ENCODE measurements at regions not wholly inside any gene's neighbourhood (a gene's known extent, or its start where the extent isn't known, plus 50 kb on each side); places are given as distances from the start of the nearest gene placed in this dataset.

GRCh38 chr17:79420318-79421243, 190.3 kb downstream of the RBFOX3 start:
- peak; percentile 52 to 93 (median 74) for ATAC-seq (replicated peaks in 6 of 8)
- in situ Hi-C loops (cut with MboI; ENCODE audit: low pct_unique_long_range_greater_than_20kb in 2 of 9, low sequenced_read_pairs in 9 of 9, unreplicated experiment in 9 of 9), result loop anchor here in 2 of 9 experiments (25.0 kb wide), 1 partner anchor 292 kb away; no protein-coding TSS in a partner anchor
- Histone ChIP-seq H3K4me1 (replicated peaks in 1 of 2) (peaks cover 0 to 12% of the 10 kb centered on the region in 2 donors), H3K4me3 (no peak overlapping the region), H3K27ac (no peak overlapping the region)
- WGBS, 10 experiments, result 0 to 49% (median 25%) methylated on average over 2 to 6 of the region's 19 CpGs; no CpG with 5 or more reads in 4 of the 10 experiments

DNA sequence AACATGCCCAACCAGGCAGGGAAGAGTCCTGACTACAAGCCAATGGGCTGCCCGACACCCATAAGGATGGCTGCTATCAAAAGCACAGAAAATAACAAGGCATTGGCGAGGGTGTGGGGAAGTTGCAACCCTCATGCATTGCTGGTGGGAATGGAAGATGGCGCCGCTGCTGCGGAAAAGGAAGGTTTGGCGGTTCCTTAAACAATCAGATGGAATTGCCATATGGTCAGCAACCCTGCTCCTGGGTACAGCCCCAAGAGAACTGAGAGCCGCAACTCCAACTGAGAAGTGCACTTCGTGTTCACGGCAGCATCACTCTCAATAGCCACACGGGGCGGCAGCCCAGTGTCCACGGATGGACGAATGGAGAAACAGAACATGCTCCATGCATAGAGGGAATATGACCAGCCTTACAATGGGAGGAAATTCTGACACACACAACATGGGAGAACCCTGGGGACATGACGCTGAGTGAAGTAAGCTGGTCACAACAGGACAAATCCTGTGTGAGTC, 193.3 kb downstream of the RBFOX3 start:
- Histone ChIP-seq H3K27ac (no peak overlapping the region), H3K4me3 (no peak overlapping the region), H3K4me1 (replicated peaks in 1 of 2) (peaks cover 3 to 18% of the 10 kb centered on the region in 2 donors)
- no peak for ATAC-seq (replicated peaks in 6 of 8)
- 57 to 89% (median 65%) methylated on average over 1 to 5 of the region's 14 CpGs; no CpG with 5 or more reads in 5 of the 10 experiments for WGBS, 10 experiments
- in situ Hi-C loops (cut with MboI; ENCODE audit: low pct_unique_long_range_greater_than_20kb in 2 of 9, low sequenced_read_pairs in 9 of 9, unreplicated experiment in 9 of 9), result loop anchor here in 2 of 9 experiments (25.0 kb wide), 1 partner anchor 295 kb away; no protein-coding TSS in a partner anchor

DNA sequence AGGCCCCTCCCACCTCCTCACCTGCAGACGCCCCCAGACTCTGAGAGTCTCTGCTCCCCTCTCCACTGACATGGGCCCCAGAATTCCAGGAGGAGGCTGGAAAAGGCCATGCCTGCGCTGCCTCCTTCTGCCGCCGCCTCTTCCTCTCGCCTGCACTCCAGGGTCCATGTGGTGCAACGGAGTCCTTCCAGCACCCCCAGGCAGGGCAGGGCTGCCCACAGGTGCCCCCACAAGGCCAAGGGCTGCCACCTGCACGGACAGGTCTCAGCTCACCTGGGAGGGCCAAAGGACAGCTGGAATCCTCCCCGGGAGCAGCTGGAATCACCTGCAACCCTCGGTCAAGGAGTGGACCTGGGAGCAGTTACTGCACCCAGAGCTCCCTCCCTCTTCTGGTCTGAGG, 194.9 kb downstream of the RBFOX3 start:
- in situ Hi-C loops (cut with MboI; ENCODE audit: low pct_unique_long_range_greater_than_20kb in 2 of 9, low sequenced_read_pairs in 9 of 9, unreplicated experiment in 9 of 9), result loop anchor here in 2 of 9 experiments (25.0 kb wide), 1 partner anchor 296 kb away; no protein-coding TSS in a partner anchor
- Histone ChIP-seq H3K4me3 (no peak overlapping the region), H3K27ac (no peak overlapping the region), H3K4me1 (replicated peaks in 1 of 2) (peaks cover 3 to 14% of the 10 kb centered on the region in 2 donors)
- 67% methylated on average over 1 of the region's 9 CpGs; no CpG with 5 or more reads in 9 of the 10 experiments for WGBS, 10 experiments
- no peak for ATAC-seq (replicated peaks in 6 of 8)

- no peak overlapping the region for H3K4me3 ChIP-seq
- 19 to 69% (median 40%) methylated on average over 1 to 3 of the region's 13 CpGs; no CpG with 5 or more reads in 7 of the 10 experiments for WGBS, 10 experiments
- H3K27ac ChIP-seq, result no peak overlapping the region
- H3K4me1 ChIP-seq (replicated peaks in 1 of 2), result peaks cover 3 to 9% of the 10 kb centered on the region in 2 donors
- in situ Hi-C loops (cut with MboI; ENCODE audit: low pct_unique_long_range_greater_than_20kb in 2 of 9, low sequenced_read_pairs in 9 of 9, unreplicated experiment in 9 of 9), result loop anchor here in 2 of 9 experiments (25.0 kb wide), 1 partner anchor 297 kb away; no protein-coding TSS in a partner anchor
- ATAC-seq (replicated peaks in 6 of 8), result no peak
Observed at GRCh38 chr17:79415365-79415764, 195.5 kb downstream of the RBFOX3 start.

DNA sequence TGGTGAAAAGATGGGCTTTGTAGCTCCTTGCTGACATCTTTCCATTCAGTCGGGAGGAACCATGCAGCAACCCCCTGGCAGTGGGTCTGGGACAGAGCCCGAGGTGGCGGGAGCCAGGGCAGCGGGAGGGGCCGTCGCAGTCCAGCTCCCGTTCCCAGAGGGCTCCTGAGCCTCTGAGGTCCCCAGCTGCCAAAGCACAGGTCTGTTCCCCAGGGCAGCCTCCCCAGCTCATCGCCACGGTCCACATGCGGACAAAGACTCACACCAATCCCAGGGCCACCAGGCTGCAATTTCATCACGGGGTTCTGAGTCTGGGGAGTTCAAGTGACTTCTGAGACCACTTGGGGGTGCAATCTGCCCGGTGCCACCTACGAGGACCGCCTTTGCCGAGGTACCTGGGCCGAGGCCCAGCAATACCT, 196.0 kb downstream of the RBFOX3 start:
- Histone ChIP-seq H3K27ac (no peak overlapping the region), H3K4me3 (no peak overlapping the region), H3K4me1 (replicated peaks in 1 of 2) (peaks cover 3 to 6% of the 10 kb centered on the region in 2 donors)
- 10 to 64% (median 50%) methylated on average over 2 to 7 of the region's 16 CpGs; no CpG with 5 or more reads in 5 of the 10 experiments for WGBS, 10 experiments
- ATAC-seq (replicated peaks in 6 of 8), result peak in 5 of 8 experiments; percentile 8 to 40 (median 11)
- in situ Hi-C loops (cut with MboI; ENCODE audit: low pct_unique_long_range_greater_than_20kb in 2 of 9, low sequenced_read_pairs in 9 of 9, unreplicated experiment in 9 of 9), result loop anchor here in 2 of 9 experiments (25.0 kb wide), 1 partner anchor 297 kb away; no protein-coding TSS in a partner anchor

DNA sequence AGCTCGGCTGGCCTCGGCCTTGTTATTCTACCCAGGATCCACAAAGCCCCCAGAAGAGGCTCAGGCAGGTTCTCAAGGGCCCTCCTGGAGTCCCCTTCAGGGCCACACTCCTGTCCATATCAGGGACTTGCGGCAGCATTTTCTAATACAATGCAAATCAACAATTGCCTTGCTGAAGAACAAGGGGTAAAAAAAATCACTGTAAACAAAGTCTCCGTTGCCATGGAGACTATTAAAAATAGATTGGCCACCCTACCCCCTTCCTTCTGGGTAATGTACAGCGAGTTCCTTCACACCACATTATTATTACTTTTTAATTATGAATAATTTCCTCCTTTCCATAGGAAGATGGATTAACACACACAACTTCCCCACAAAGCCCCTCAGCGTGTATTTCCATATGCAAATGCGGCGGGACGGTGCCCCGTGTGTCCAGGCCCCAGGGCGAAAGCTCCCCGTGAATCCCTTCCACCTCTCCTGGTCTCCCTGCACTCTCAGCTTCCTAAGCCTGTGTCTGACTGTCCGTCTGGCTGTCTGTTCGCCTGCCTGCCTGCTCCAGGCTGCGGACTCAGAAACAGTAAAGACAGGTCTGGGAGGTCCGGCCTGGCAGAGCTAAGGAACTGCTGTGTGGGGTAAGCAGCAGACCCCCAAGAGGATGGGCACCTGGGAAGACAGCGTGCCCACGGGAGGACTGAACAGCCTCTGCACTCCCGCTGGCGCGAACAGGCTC, 196.6 kb downstream of the RBFOX3 start:
- WGBS, 10 experiments, result 0 to 78% (median 47%) methylated on average over 1 to 17 of the region's 21 CpGs; no CpG with 5 or more reads in 1 of the 10 experiments
- H3K4me3 ChIP-seq, result no peak overlapping the region
- no peak overlapping the region for H3K27ac ChIP-seq
- H3K4me1 ChIP-seq (replicated peaks in 1 of 2), result peaks cover 3 to 6% of the 10 kb centered on the region in 2 donors
- in situ Hi-C loops (cut with MboI; ENCODE audit: low pct_unique_long_range_greater_than_20kb in 2 of 9, low sequenced_read_pairs in 9 of 9, unreplicated experiment in 9 of 9), result loop anchor here in 2 of 9 experiments (25.0 kb wide), 1 partner anchor 298 kb away; no protein-coding TSS in a partner anchor
- peak in 6 of 8 experiments; percentile 5 to 85 (median 18) for ATAC-seq (replicated peaks in 6 of 8)

DNA sequence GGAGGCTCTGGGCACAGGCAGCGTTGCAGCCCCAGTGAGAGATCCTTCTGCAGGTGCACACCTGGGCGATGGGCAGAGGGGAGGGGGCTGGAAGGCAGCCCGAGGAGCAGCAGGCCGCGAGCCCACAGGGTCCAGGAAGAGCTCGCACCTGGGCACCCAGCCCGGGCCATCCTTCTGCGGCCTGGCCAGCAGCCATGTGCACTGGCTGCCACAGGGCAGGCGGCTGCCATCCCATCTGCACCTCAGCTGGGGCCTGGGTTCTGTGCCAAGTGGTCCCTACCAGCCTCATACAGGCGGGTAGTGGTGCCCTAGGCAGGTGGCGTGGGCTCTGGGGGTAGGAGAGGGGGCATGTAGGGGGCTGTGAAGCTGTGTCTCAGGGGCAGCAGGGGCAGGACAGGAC, 197.2 kb downstream of the RBFOX3 start:
- Histone ChIP-seq H3K4me3 (no peak overlapping the region), H3K27ac (no peak overlapping the region), H3K4me1 (replicated peaks in 1 of 2) (peaks cover 3 to 6% of the 10 kb centered on the region in 2 donors)
- in situ Hi-C loops (cut with MboI; ENCODE audit: low pct_unique_long_range_greater_than_20kb in 2 of 9, low sequenced_read_pairs in 9 of 9, unreplicated experiment in 9 of 9), result loop anchor here in 2 of 9 experiments (25.0 kb wide), 1 partner anchor 299 kb away; no protein-coding TSS in a partner anchor
- WGBS, 10 experiments, result 0 to 100% (median 85%) methylated on average over 1 to 4 of the region's 11 CpGs; no CpG with 5 or more reads in 6 of the 10 experiments
- ATAC-seq (replicated peaks in 6 of 8), result peak in 5 of 8 experiments; percentile 8 to 29 (median 9)

- H3K27ac ChIP-seq, result no peak overlapping the region
- no peak overlapping the region for H3K4me3 ChIP-seq
- in situ Hi-C loops (cut with MboI; ENCODE audit: low pct_unique_long_range_greater_than_20kb in 2 of 9, low sequenced_read_pairs in 9 of 9, unreplicated experiment in 9 of 9), result loop anchor here in 2 of 9 experiments (25.0 kb wide), 1 partner anchor 299 kb away; no protein-coding TSS in a partner anchor
- 10 to 100% (median 77%) methylated on average over 1 to 3 of the region's 3 CpGs; no CpG with 5 or more reads in 2 of the 10 experiments for WGBS, 10 experiments
- no peak for ATAC-seq (replicated peaks in 6 of 8)
- H3K4me1 ChIP-seq (replicated peaks in 1 of 2), result peaks cover 3 to 6% of the 10 kb centered on the region in 2 donors
Observed at GRCh38 chr17:79412886-79413390, 197.9 kb downstream of the RBFOX3 start.

DNA sequence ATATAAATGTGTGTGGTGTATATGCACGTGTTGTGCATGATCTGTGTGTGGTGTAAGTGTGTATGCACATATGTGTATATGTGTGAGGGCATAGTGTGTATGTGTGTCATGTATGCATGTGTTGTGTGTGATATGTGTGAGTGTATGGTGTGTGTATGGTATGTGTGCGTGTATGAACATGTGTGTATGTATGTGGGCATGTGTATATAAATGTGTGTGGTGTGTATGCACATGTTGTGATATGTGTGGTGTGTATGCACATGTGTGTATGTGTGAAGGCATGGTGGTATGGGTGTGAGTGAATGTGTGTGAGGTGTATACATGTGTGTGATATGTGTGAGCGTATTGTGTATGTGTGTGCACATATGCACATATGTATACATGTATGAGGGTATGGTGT, 198.7 kb downstream of the RBFOX3 start:
- in situ Hi-C loops (cut with MboI; ENCODE audit: low pct_unique_long_range_greater_than_20kb in 2 of 9, low sequenced_read_pairs in 9 of 9, unreplicated experiment in 9 of 9), result loop anchor here in 2 of 9 experiments (25.0 kb wide), 1 partner anchor 300 kb away; no protein-coding TSS in a partner anchor
- WGBS, 10 experiments, result 0 to 100% (median 56%) methylated on average over 1 to 3 of the region's 3 CpGs; no CpG with 5 or more reads in 4 of the 10 experiments
- Histone ChIP-seq H3K27ac (no peak overlapping the region), H3K4me1 (replicated peaks in 1 of 2) (peaks cover 3 to 6% of the 10 kb centered on the region in 2 donors), H3K4me3 (no peak overlapping the region)
- ATAC-seq (replicated peaks in 6 of 8), result no peak

- Histone ChIP-seq H3K27ac (no peak overlapping the region), H3K4me1 (replicated peaks in 1 of 2) (peaks cover 3 to 6% of the 10 kb centered on the region in 2 donors), H3K4me3 (no peak overlapping the region)
- no peak for ATAC-seq (replicated peaks in 6 of 8)
- 0 to 67% (median 0%) methylated on average over 1 to 3 of the region's 8 CpGs; no CpG with 5 or more reads in 6 of the 10 experiments for WGBS, 10 experiments
- in situ Hi-C loops (cut with MboI; ENCODE audit: low pct_unique_long_range_greater_than_20kb in 2 of 9, low sequenced_read_pairs in 9 of 9, unreplicated experiment in 9 of 9), result loop anchor here in 2 of 9 experiments (25.0 kb wide), 1 partner anchor 301 kb away; no protein-coding TSS in a partner anchor
Observed at GRCh38 chr17:79411419-79411818, 199.4 kb downstream of the RBFOX3 start.

DNA sequence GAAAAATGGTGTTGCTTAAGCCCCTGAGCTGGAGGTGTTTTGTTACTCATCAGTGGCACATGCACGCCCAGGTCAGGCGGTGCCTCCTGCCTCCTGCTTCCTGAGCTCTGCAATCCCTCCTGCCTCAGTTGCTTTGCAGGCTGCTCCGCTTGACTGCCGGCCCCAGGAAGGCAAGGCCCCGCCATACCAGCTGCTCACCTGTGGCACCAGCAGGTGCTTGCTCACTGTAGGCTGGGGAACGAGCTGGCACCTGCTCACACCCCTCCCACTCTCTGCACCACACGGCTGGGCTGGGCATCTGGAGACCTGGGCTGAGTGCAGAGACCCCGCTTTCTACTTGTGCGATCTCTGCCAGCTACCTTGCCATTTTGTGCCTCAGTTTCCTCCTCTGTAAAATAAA, 200.2 kb downstream of the RBFOX3 start:
- H3K4me1 ChIP-seq (replicated peaks in 1 of 2), result peaks cover 3 to 6% of the 10 kb centered on the region in 2 donors
- no peak overlapping the region for H3K4me3 ChIP-seq
- no peak overlapping the region for H3K27ac ChIP-seq
- 30 to 88% (median 40%) methylated on average over 2 to 4 of the region's 9 CpGs; no CpG with 5 or more reads in 5 of the 10 experiments for WGBS, 10 experiments
- no peak for ATAC-seq (replicated peaks in 6 of 8)
- in situ Hi-C loops (cut with MboI; ENCODE audit: low pct_unique_long_range_greater_than_20kb in 2 of 9, low sequenced_read_pairs in 9 of 9, unreplicated experiment in 9 of 9), result loop anchor here in 2 of 9 experiments (25.0 kb wide), 1 partner anchor 302 kb away; no protein-coding TSS in a partner anchor

GRCh38 chr17:79408251-79408650, 202.6 kb downstream of the RBFOX3 start:
- in situ Hi-C loops (cut with MboI; ENCODE audit: low pct_unique_long_range_greater_than_20kb in 2 of 9, low sequenced_read_pairs in 9 of 9, unreplicated experiment in 9 of 9), result loop anchor here in 2 of 9 experiments (25.0 kb wide), 1 partner anchor 304 kb away; no protein-coding TSS in a partner anchor
- no peak for ATAC-seq (replicated peaks in 6 of 8)
- Histone ChIP-seq H3K4me3 (no peak overlapping the region), H3K4me1 (replicated peaks in 1 of 2) (no peaks in the 10 kb centered on the region), H3K27ac (no peak overlapping the region)
- WGBS, 10 experiments, result 60 to 81% (median 66%) methylated on average over 1 to 7 of the region's 11 CpGs; no CpG with 5 or more reads in 6 of the 10 experiments
